BLaER1 (cell line): ENCODE measurements at regions not wholly inside any gene's neighbourhood (a gene's known extent, or its start where the extent isn't known, plus 50 kb on each side); places are given as distances from the start of the nearest gene placed in this dataset.
"Not testable (repeated sequence)": the region's sequence is repeated elsewhere in the genome, so short reads cannot be mapped to it uniquely, and the experiment has no call there.

Source experiments
- H3K27ac ChIP-seq: shearing (Covaris generic); formaldehyde crosslinking; 2 replicates; pipeline ENCODE4 v1.8.1; 2022
- H3K27me3 ChIP-seq: shearing (Covaris generic); formaldehyde crosslinking; 2 replicates; pipeline ENCODE4 v1.8.1; 2022
- H3K36me3 ChIP-seq: shearing (Covaris generic); formaldehyde crosslinking; 2 replicates; pipeline ENCODE4 v1.8.1; 2022
- H3K4me1 ChIP-seq: shearing (Covaris generic); formaldehyde crosslinking; 2 replicates; pipeline ENCODE4 v1.8.1; 2022
- H3K4me2 ChIP-seq: shearing (Covaris generic); formaldehyde crosslinking; 2 replicates; pipeline ENCODE4 v1.8.1; 2022
- H3K4me3 ChIP-seq: shearing (Covaris generic); formaldehyde crosslinking; 2 replicates; pipeline ENCODE4 v1.8.1; 2022
- H3K9ac ChIP-seq: shearing (Covaris generic); formaldehyde crosslinking; 2 replicates; pipeline ENCODE4 v1.8.1; 2022
- H3K9me3 ChIP-seq: shearing (Covaris generic); formaldehyde crosslinking; 2 replicates; pipeline ENCODE4 v1.8.1; 2022
- H4K20me1 ChIP-seq: shearing (Covaris generic); formaldehyde crosslinking; 2 replicates; pipeline ENCODE4 v1.8.1; 2022
- Cebpa-rat ChIP-seq: shearing (Covaris generic); IDR thresholded peaks from 2 replicates; pipeline ENCODE4 v1.8.1; 2022

GRCh38 chr6:134663800-134664535 is 285.9 kb downstream of the ALDH8A1 start:
- no peaks in the 10 kb centered on the region for H3K27me3 ChIP-seq
- no peaks in the 10 kb centered on the region for H3K9me3 ChIP-seq
- no peaks in the 10 kb centered on the region for H4K20me1 ChIP-seq
- no peak for TF ChIP-seq Cebpa-rat
- peaks cover 9% of the 10 kb centered on the region for H3K4me1 ChIP-seq
- H3K9ac ChIP-seq = no peak overlapping the region
- H3K4me2 ChIP-seq = no peak overlapping the region
- H3K27ac ChIP-seq = no peak overlapping the region
- no peaks in the 10 kb centered on the region for H3K36me3 ChIP-seq
- no peak overlapping the region for H3K4me3 ChIP-seq

GRCh38 chr6:134663356-134663755 is 286.5 kb downstream of the ALDH8A1 start:
- Histone ChIP-seq H3K36me3 (no peaks in the 10 kb centered on the region), H3K9me3 (no peaks in the 10 kb centered on the region), H4K20me1 (no peaks in the 10 kb centered on the region), H3K4me2 (no peak overlapping the region), H3K27ac (no peak overlapping the region), H3K4me1 (peaks cover 9% of the 10 kb centered on the region), H3K4me3 (no peak overlapping the region), H3K27me3 (no peaks in the 10 kb centered on the region), H3K9ac (no peak overlapping the region)
- no peak for TF ChIP-seq Cebpa-rat

- H3K36me3 ChIP-seq = no peaks in the 10 kb centered on the region
- H3K4me2 ChIP-seq = peak overlapping the region; percentile 20; the same call in 1 of the 2 replicates
- no peaks in the 10 kb centered on the region for H3K27me3 ChIP-seq
- H3K27ac ChIP-seq = no peak overlapping the region
- no peaks in the 10 kb centered on the region for H4K20me1 ChIP-seq
- H3K9me3 ChIP-seq = no peaks in the 10 kb centered on the region
- no peak for TF ChIP-seq Cebpa-rat
- no peak overlapping the region for H3K4me3 ChIP-seq
- H3K9ac ChIP-seq = no peak overlapping the region
- peaks cover 9% of the 10 kb centered on the region for H3K4me1 ChIP-seq
These were observed 287.7 kb downstream of the ALDH8A1 start for GRCh38 chr6:134662077-134662700.

GRCh38 chr6:134659885-134660284 is 290.0 kb downstream of the ALDH8A1 start:
- not testable (repeated sequence) for H3K27me3 ChIP-seq, H3K36me3 ChIP-seq, H3K9ac ChIP-seq, H4K20me1 ChIP-seq, H3K27ac ChIP-seq, H3K4me2 ChIP-seq, H3K4me3 ChIP-seq, H3K9me3 ChIP-seq
- peaks cover 14% of the 10 kb centered on the region for H3K4me1 ChIP-seq

- Histone ChIP-seq H3K9ac (no peak overlapping the region), H3K27me3 (no peaks in the 10 kb centered on the region), H3K4me3 (no peak overlapping the region), H3K27ac (no peak overlapping the region), H4K20me1 (no peaks in the 10 kb centered on the region), H3K9me3 (no peaks in the 10 kb centered on the region), H3K4me1 (peaks cover 20% of the 10 kb centered on the region), H3K4me2 (no peak overlapping the region), H3K36me3 (no peaks in the 10 kb centered on the region)
- no peak for TF ChIP-seq Cebpa-rat
These were observed 291.3 kb downstream of the ALDH8A1 start for GRCh38 chr6:134658596-134658995.

- H3K4me2 ChIP-seq = no peak overlapping the region
- no peaks in the 10 kb centered on the region for H3K27me3 ChIP-seq
- H3K4me3 ChIP-seq = no peak overlapping the region
- H3K4me1 ChIP-seq = peaks cover 20% of the 10 kb centered on the region
- no peaks in the 10 kb centered on the region for H3K9me3 ChIP-seq
- H4K20me1 ChIP-seq = no peaks in the 10 kb centered on the region
- no peak overlapping the region for H3K27ac ChIP-seq
- no peaks in the 10 kb centered on the region for H3K36me3 ChIP-seq
- H3K9ac ChIP-seq = no peak overlapping the region
- TF ChIP-seq Cebpa-rat = no peak
These were observed 292.0 kb downstream of the ALDH8A1 start for GRCh38 chr6:134657751-134658527.

GRCh38 chr6:134657343-134657742 is 292.6 kb downstream of the ALDH8A1 start:
- Histone ChIP-seq H3K9ac (no peak overlapping the region), H3K36me3 (no peaks in the 10 kb centered on the region), H3K4me3 (no peak overlapping the region), H3K4me1 (peaks cover 16% of the 10 kb centered on the region), H3K4me2 (no peak overlapping the region), H4K20me1 (no peaks in the 10 kb centered on the region), H3K9me3 (no peaks in the 10 kb centered on the region), H3K27ac (no peak overlapping the region), H3K27me3 (no peaks in the 10 kb centered on the region)
- no peak for TF ChIP-seq Cebpa-rat

GRCh38 chr6:134654751-134655150 is 295.1 kb downstream of the ALDH8A1 start:
- no peak for TF ChIP-seq Cebpa-rat
- H3K27me3 ChIP-seq = no peaks in the 10 kb centered on the region
- peak overlapping the region; percentile 7; the same call in 1 of the 2 replicates for H3K4me2 ChIP-seq
- H3K4me1 ChIP-seq = peaks cover 11% of the 10 kb centered on the region
- no peaks in the 10 kb centered on the region for H4K20me1 ChIP-seq
- H3K27ac ChIP-seq = no peak overlapping the region
- H3K9ac ChIP-seq = no peak overlapping the region
- no peaks in the 10 kb centered on the region for H3K9me3 ChIP-seq
- H3K4me3 ChIP-seq = no peak overlapping the region
- H3K36me3 ChIP-seq = no peaks in the 10 kb centered on the region

- no peaks in the 10 kb centered on the region for H3K27me3 ChIP-seq
- no peak for TF ChIP-seq Cebpa-rat
- no peak overlapping the region for H3K27ac ChIP-seq
- H3K4me1 ChIP-seq = peaks cover 11% of the 10 kb centered on the region
- H3K4me3 ChIP-seq = no peak overlapping the region
- no peaks in the 10 kb centered on the region for H3K36me3 ChIP-seq
- H3K4me2 ChIP-seq = no peak overlapping the region
- H3K9me3 ChIP-seq = no peaks in the 10 kb centered on the region
- H3K9ac ChIP-seq = no peak overlapping the region
- H4K20me1 ChIP-seq = no peaks in the 10 kb centered on the region
These were observed 298.4 kb downstream of the ALDH8A1 start for GRCh38 chr6:134651519-134651918.

GRCh38 chr6:134647861-134648260 is 302.0 kb downstream of the ALDH8A1 start:
- Histone ChIP-seq H3K27ac (no peak overlapping the region), H3K36me3 (no peaks in the 10 kb centered on the region), H3K4me1 (no peaks in the 10 kb centered on the region), H3K4me2 (no peak overlapping the region), H3K4me3 (no peak overlapping the region), H4K20me1 (no peaks in the 10 kb centered on the region), H3K27me3 (no peaks in the 10 kb centered on the region), H3K9ac (no peak overlapping the region), H3K9me3 (no peaks in the 10 kb centered on the region)
- TF ChIP-seq Cebpa-rat = no peak
